ENCODE measurements at regions not wholly inside any gene's neighbourhood (a gene's known extent, or its start where the extent isn't known, plus 50 kb on each side); places are given as distances from the start of the nearest gene placed in this dataset.

GRCh38 chr1:163821679-163822078, 499.9 kb downstream of the NUF2 start:
- no peak for TF ChIP-seq EZH2phosphoT487 (IDR thresholded peaks at IDR 0.05; ENCODE audit: low read depth)
- no peak for TF ChIP-seq CTCF (IDR thresholded peaks at IDR 0.05; ENCODE audit: low read depth, low read length)
- H2AFZ ChIP-seq (ENCODE audit: low read depth, low read length) = no peak overlapping the region
- no peaks in the 10 kb centered on the region for H4K20me1 ChIP-seq (ENCODE audit: insufficient read depth, low read length)
- no peak overlapping the region for H3K27ac ChIP-seq (ENCODE audit: low read length)
- no peaks in the 10 kb centered on the region for H3K4me1 ChIP-seq (ENCODE audit: low read length)
- H3K79me2 ChIP-seq (ENCODE audit: low read length) = no peaks in the 10 kb centered on the region
- H3K4me2 ChIP-seq (ENCODE audit: low read length) = no peak overlapping the region
- no peaks in the 10 kb centered on the region for H3K9me3 ChIP-seq (ENCODE audit: insufficient read depth, low read length)
- H3K4me3 ChIP-seq (ENCODE audit: low read length) = no peak overlapping the region
- no peaks in the 10 kb centered on the region for H3K36me3 ChIP-seq (replicated peaks; ENCODE audit: low read depth, low read length)
- H3K27me3 ChIP-seq (ENCODE audit: low read depth, low read length) = no peaks in the 10 kb centered on the region
- H3K9ac ChIP-seq (ENCODE audit: low read length) = no peak overlapping the region

- H3K36me3 ChIP-seq (replicated peaks; ENCODE audit: low read depth, low read length) = no peaks in the 10 kb centered on the region
- no peaks in the 10 kb centered on the region for H4K20me1 ChIP-seq (ENCODE audit: insufficient read depth, low read length)
- H3K4me2 ChIP-seq (ENCODE audit: low read length) = no peak overlapping the region
- no peaks in the 10 kb centered on the region for H3K9me3 ChIP-seq (ENCODE audit: insufficient read depth, low read length)
- no peak overlapping the region for H3K4me3 ChIP-seq (ENCODE audit: low read length)
- H2AFZ ChIP-seq (ENCODE audit: low read depth, low read length) = no peak overlapping the region
- no peaks in the 10 kb centered on the region for H3K27me3 ChIP-seq (ENCODE audit: low read depth, low read length)
- no peak for TF ChIP-seq CTCF (IDR thresholded peaks at IDR 0.05; ENCODE audit: low read depth, low read length)
- no peaks in the 10 kb centered on the region for H3K79me2 ChIP-seq (ENCODE audit: low read length)
- H3K27ac ChIP-seq (ENCODE audit: low read length) = no peak overlapping the region
- H3K4me1 ChIP-seq (ENCODE audit: low read length) = no peaks in the 10 kb centered on the region
- no peak overlapping the region for H3K9ac ChIP-seq (ENCODE audit: low read length)
Measured at GRCh38 chr1:163823017-163823416, 501.3 kb downstream of the NUF2 start.

GRCh38 chr1:163824006-163824405, 502.3 kb downstream of the NUF2 start:
- H3K9me3 ChIP-seq (ENCODE audit: insufficient read depth, low read length) = no peaks in the 10 kb centered on the region
- TF ChIP-seq EZH2phosphoT487 (IDR thresholded peaks at IDR 0.05; ENCODE audit: low read depth) = no peak
- TF ChIP-seq CTCF (IDR thresholded peaks at IDR 0.05; ENCODE audit: low read depth, low read length) = no peak

GRCh38 chr1:163824490-163824889, 502.7 kb downstream of the NUF2 start:
- Histone ChIP-seq H3K36me3 (replicated peaks; ENCODE audit: low read depth, low read length) (no peaks in the 10 kb centered on the region), H3K9me3 (ENCODE audit: insufficient read depth, low read length) (no peaks in the 10 kb centered on the region), H3K4me1 (ENCODE audit: low read length) (no peaks in the 10 kb centered on the region), H3K9ac (ENCODE audit: low read length) (no peak overlapping the region), H2AFZ (ENCODE audit: low read depth, low read length) (no peak overlapping the region), H3K4me2 (ENCODE audit: low read length) (no peak overlapping the region), H3K27me3 (ENCODE audit: low read depth, low read length) (no peaks in the 10 kb centered on the region), H3K79me2 (ENCODE audit: low read length) (no peaks in the 10 kb centered on the region), H3K4me3 (ENCODE audit: low read length) (no peak overlapping the region), H4K20me1 (ENCODE audit: insufficient read depth, low read length) (no peaks in the 10 kb centered on the region), H3K27ac (ENCODE audit: low read length) (no peak overlapping the region)
- no peak for TF ChIP-seq EZH2phosphoT487 (IDR thresholded peaks at IDR 0.05; ENCODE audit: low read depth)
- no peak for TF ChIP-seq CTCF (IDR thresholded peaks at IDR 0.05; ENCODE audit: low read depth, low read length)

More at GRCh38 chr1:163824006-163824405, 502.3 kb downstream of the NUF2 start:
- Histone ChIP-seq H3K4me3 (ENCODE audit: low read length) (no peak overlapping the region), H3K27me3 (ENCODE audit: low read depth, low read length) (no peaks in the 10 kb centered on the region), H3K79me2 (ENCODE audit: low read length) (no peaks in the 10 kb centered on the region), H3K4me2 (ENCODE audit: low read length) (no peak overlapping the region), H3K9ac (ENCODE audit: low read length) (no peak overlapping the region), H3K36me3 (replicated peaks; ENCODE audit: low read depth, low read length) (no peaks in the 10 kb centered on the region), H2AFZ (ENCODE audit: low read depth, low read length) (no peak overlapping the region), H3K27ac (ENCODE audit: low read length) (no peak overlapping the region), H4K20me1 (ENCODE audit: insufficient read depth, low read length) (no peaks in the 10 kb centered on the region), H3K4me1 (ENCODE audit: low read length) (no peaks in the 10 kb centered on the region)
